HFFc6 (cell line): ENCODE measurements at regions not wholly inside any gene's neighbourhood (a gene's known extent, or its start where the extent isn't known, plus 50 kb on each side); places are given as distances from the start of the nearest gene placed in this dataset.

ENCODE experiments used
- DNase-seq: peaks from one replicate; pipeline ENCODE4 v3.0.0-alpha.2; 2018
- H3K27ac Mint-ChIP-seq: 2 replicates; pipeline ENCODE4 v1.8.0; 2020; ENCODE audit warnings: mild to moderate bottlenecking, mixed read lengths
- H3K27me3 Mint-ChIP-seq: 2 replicates; pipeline ENCODE4 v1.8.0; 2021; ENCODE audit warnings: mild to moderate bottlenecking, moderate library complexity, mixed read lengths; ENCODE audit not compliant: insufficient read depth
- H3K36me3 Mint-ChIP-seq: 2 replicates; pipeline ENCODE4 v1.8.0; 2021; ENCODE audit warnings: low read depth, mixed read lengths
- H3K4me1 Mint-ChIP-seq: 2 replicates; pipeline ENCODE4 v1.8.0; 2020; ENCODE audit warnings: low read depth, mixed read lengths
- H3K4me3 Mint-ChIP-seq: 2 replicates; pipeline ENCODE4 v1.8.0; 2020; ENCODE audit warnings: mild to moderate bottlenecking, moderate library complexity, mixed read lengths
- H3K9me3 Mint-ChIP-seq: 2 replicates; pipeline ENCODE4 v1.8.0; 2020; ENCODE audit warnings: mild to moderate bottlenecking, mixed read lengths
- CTCF ChIP-seq: fragments of 200-600 bp; sonication (generic); IDR thresholded peaks from 2 replicates; pipeline ENCODE4 v1.5.0; 2021; ENCODE audit warnings: antibody characterized with exemption, mild to moderate bottlenecking

GRCh38 chr6:102488729-102489128 is 1095.2 kb downstream of the GRIK2 start:
- no peak for DNase-seq
- Mint-ChIP-seq H3K36me3 (no peaks in the 10 kb centered on the region), H3K27ac (no peak overlapping the region), H3K27me3 (no peaks in the 10 kb centered on the region), H3K9me3 (peaks cover 5% of the 10 kb centered on the region; the same call in 1 of the 2 replicates), H3K4me1 (no peaks in the 10 kb centered on the region), H3K4me3 (no peak overlapping the region)
- TF ChIP-seq CTCF, result no peak

- H3K9me3 Mint-ChIP-seq, result peaks cover 5% of the 10 kb centered on the region; the same call in 1 of the 2 replicates
- no peak overlapping the region for H3K27ac Mint-ChIP-seq
- DNase-seq, result no peak
- H3K36me3 Mint-ChIP-seq, result no peaks in the 10 kb centered on the region
- no peak overlapping the region for H3K4me3 Mint-ChIP-seq
- TF ChIP-seq CTCF, result no peak
- H3K4me1 Mint-ChIP-seq, result no peaks in the 10 kb centered on the region
- H3K27me3 Mint-ChIP-seq, result no peaks in the 10 kb centered on the region
These were observed 1092.0 kb downstream of the GRIK2 start for GRCh38 chr6:102485480-102485879.

DNA sequence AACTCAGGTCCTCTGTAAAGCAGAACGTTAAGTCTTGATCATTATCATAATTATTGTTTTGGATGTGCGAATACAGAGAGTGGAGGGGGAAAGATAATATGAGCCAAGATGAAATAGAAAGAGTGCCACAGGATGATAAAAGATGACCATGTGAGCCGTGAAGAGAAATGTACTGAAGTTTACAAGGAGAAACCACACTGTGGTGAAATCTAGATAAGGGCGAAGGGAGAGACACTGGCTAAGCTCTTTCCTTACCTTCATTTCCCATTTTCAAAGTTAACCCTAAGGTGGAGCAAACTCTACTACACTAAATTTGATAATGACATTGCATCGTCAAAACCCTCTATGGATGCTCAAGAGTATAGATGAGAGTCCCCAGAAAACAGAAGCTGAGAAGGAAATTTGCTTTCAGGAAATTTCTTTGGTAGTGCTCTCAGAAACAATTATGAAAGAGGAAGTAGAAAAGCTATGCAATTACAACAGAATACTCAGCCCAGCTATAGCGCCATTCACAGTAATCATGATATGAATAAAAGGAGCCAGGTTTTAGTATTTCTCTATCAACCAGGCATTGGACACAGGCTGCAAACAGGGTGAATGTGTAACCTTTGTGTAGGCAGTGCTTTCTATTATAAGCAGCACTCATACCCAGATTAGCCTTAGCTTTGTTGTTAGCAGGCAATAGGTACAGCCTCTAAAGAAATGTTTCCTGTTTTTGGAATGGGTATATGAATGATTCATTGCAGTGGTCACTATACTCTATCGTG is 1080.7 kb downstream of the GRIK2 start:
- Mint-ChIP-seq H3K4me1 (no peaks in the 10 kb centered on the region), H3K4me3 (no peak overlapping the region), H3K9me3 (peaks cover 15% of the 10 kb centered on the region), H3K36me3 (no peaks in the 10 kb centered on the region), H3K27ac (no peak overlapping the region), H3K27me3 (no peaks in the 10 kb centered on the region)
- no peak for TF ChIP-seq CTCF
- no peak for DNase-seq

DNA sequence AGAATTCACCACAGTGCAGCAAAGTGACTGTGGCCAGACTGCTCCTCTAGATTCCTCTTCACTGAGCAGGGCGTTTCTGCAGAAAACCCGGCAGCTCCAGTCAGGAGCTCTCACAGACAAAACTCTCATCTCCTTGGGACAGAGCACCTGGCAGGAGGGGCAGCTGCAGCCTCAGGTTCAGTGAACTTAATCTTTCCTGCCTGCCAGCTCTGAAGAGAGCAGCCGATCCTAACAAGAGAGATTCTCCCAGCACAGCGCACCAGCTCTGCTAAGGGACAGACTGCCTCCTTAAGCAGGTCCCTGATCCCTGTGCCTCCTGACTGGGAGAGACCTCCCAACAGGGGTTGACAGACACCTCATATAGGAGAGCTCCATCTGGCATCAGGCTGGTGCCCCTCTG is 1065.5 kb downstream of the GRIK2 start:
- H3K4me1 Mint-ChIP-seq, result no peaks in the 10 kb centered on the region
- no peak overlapping the region for H3K27ac Mint-ChIP-seq
- TF ChIP-seq CTCF, result no peak
- no peak overlapping the region for H3K4me3 Mint-ChIP-seq
- H3K9me3 Mint-ChIP-seq, result peaks cover 28% of the 10 kb centered on the region
- DNase-seq, result no peak
- H3K27me3 Mint-ChIP-seq, result no peaks in the 10 kb centered on the region; the same call in 1 of the 2 replicates
- no peaks in the 10 kb centered on the region; the same call in 1 of the 2 replicates for H3K36me3 Mint-ChIP-seq

DNA sequence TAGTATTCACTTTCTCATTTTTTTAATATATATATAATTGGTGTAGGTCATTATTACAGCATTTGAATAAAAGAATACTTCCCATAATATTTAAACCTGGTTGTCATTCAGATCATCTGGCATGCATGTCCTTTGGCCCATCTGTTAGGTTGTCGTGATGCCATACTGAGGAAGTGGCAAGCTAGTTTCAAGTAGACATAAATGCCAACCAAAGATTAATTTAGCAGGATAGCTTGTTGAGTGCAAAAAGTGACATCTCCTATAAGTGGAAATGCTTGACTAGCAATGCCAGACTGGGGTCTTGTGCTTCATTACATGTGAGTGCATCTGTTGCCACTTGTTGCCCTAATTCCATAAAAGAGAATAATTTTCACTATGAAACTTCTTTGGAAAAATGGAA is 1044.7 kb downstream of the GRIK2 start:
- Mint-ChIP-seq H3K27me3 (no peaks in the 10 kb centered on the region; the same call in 1 of the 2 replicates), H3K36me3 (no peaks in the 10 kb centered on the region), H3K4me3 (no peak overlapping the region), H3K9me3 (peaks cover 10% of the 10 kb centered on the region), H3K27ac (no peak overlapping the region), H3K4me1 (no peaks in the 10 kb centered on the region)
- no peak for DNase-seq
- no peak for TF ChIP-seq CTCF
